AG04450 (cell line): ENCODE measurements at regions not wholly inside any gene's neighbourhood (a gene's known extent, or its start where the extent isn't known, plus 50 kb on each side); places are given as distances from the start of the nearest gene placed in this dataset.

ENCODE experiments used
- CTCF ChIA-PET: fragments of 300-600, 350-600 bp; formaldehyde crosslinking; extraction: SDS; loops from one replicate; lab custom pipeline; 2022; ENCODE audit warnings: antibody characterized with exemption, inconsistent platforms; lab: Charles Lee
- POLR2A ChIA-PET: fragments of 350-600 bp; formaldehyde crosslinking; extraction: SDS; loops from one replicate; lab custom pipeline; 2021; ENCODE audit warnings: antibody characterized with exemption, inconsistent platforms; lab: Yijun Ruan, JAX
- DNase-seq: peaks from one replicate; pipeline ENCODE4 v3.0.0-alpha.2; 2011; ENCODE audit warnings: low read depth, low spot score
- H3K27ac ChIP-seq: one replicate; pipeline ENCODE4 v1.5.1; 2012; ENCODE audit warnings: low read depth, low read length, control low read depth
- H3K27me3 ChIP-seq: one replicate; pipeline ENCODE4 v1.6.0; 2012; ENCODE audit warnings: low read length; ENCODE audit not compliant: control insufficient read depth, insufficient read depth
- H3K4me3 ChIP-seq: 2 replicates; pipeline ENCODE4 v1.5.1; 2011; ENCODE audit warnings: mild to moderate bottlenecking, low read depth, low read length, control low read depth
- H3K9me3 ChIP-seq: 2 replicates; pipeline ENCODE4 v1.5.1; 2012; ENCODE audit warnings: low read length; ENCODE audit not compliant: control insufficient read depth, insufficient read depth
- CTCF ChIP-seq: IDR thresholded peaks from 2 replicates; pipeline ENCODE4 v1.5.1; 2011; ENCODE audit warnings: low read depth, low read length, control low read depth, inconsistent platforms

GRCh38 chr10:64365663-64366062, 844.5 kb downstream of the REEP3 start:
- CTCF ChIA-PET: no interaction called here
- H3K27me3 ChIP-seq: no peaks in the 10 kb centered on the region
- no peak for TF ChIP-seq CTCF
- POLR2A ChIA-PET: no interaction called here
- no peak overlapping the region for H3K4me3 ChIP-seq
- no peaks in the 10 kb centered on the region for H3K9me3 ChIP-seq
- DNase-seq: no peak
- no peak overlapping the region for H3K27ac ChIP-seq

GRCh38 chr10:64368298-64368697, 847.1 kb downstream of the REEP3 start:
- CTCF ChIA-PET: no interaction called here
- TF ChIP-seq CTCF: no peak
- POLR2A ChIA-PET: no interaction called here
- no peak overlapping the region for H3K27ac ChIP-seq
- no peak for DNase-seq
- H3K9me3 ChIP-seq: no peaks in the 10 kb centered on the region
- H3K4me3 ChIP-seq: no peak overlapping the region
- H3K27me3 ChIP-seq: no peaks in the 10 kb centered on the region

- no peak for TF ChIP-seq CTCF
- DNase-seq: no peak
- Histone ChIP-seq H3K27me3 (no peaks in the 10 kb centered on the region), H3K4me3 (no peak overlapping the region), H3K27ac (no peak overlapping the region), H3K9me3 (no peaks in the 10 kb centered on the region)
- POLR2A ChIA-PET: no interaction called here
- CTCF ChIA-PET: no interaction called here
Measured at GRCh38 chr10:64369885-64370773, 848.9 kb downstream of the REEP3 start.

GRCh38 chr10:64374346-64374745, 853.1 kb downstream of the REEP3 start:
- DNase-seq: no peak
- no peak overlapping the region for H3K4me3 ChIP-seq
- no peaks in the 10 kb centered on the region for H3K9me3 ChIP-seq
- no peaks in the 10 kb centered on the region for H3K27me3 ChIP-seq
- no peak for TF ChIP-seq CTCF
- H3K27ac ChIP-seq: no peak overlapping the region
- ChIA-PET POLR2A (no interaction called here), CTCF (interaction anchor here (0.6 kb wide), 1 partner anchor 500 kb away, joined by 4 read pairs; no protein-coding TSS in a partner anchor)

- POLR2A ChIA-PET: no interaction called here
- Histone ChIP-seq H3K9me3 (no peaks in the 10 kb centered on the region), H3K27me3 (no peaks in the 10 kb centered on the region), H3K4me3 (no peak overlapping the region), H3K27ac (no peak overlapping the region)
- CTCF ChIA-PET: no interaction called here
- TF ChIP-seq CTCF: no peak
- no peak for DNase-seq
Measured at GRCh38 chr10:64376167-64376566, 855.0 kb downstream of the REEP3 start.
